ENCODE measurements at regions not wholly inside any gene's neighbourhood (a gene's known extent, or its start where the extent isn't known, plus 50 kb on each side); places are given as distances from the start of the nearest gene placed in this dataset.
"Not testable (repeated sequence)": the region's sequence is repeated elsewhere in the genome, so short reads cannot be mapped to it uniquely, and the experiment has no call there.

DNA sequence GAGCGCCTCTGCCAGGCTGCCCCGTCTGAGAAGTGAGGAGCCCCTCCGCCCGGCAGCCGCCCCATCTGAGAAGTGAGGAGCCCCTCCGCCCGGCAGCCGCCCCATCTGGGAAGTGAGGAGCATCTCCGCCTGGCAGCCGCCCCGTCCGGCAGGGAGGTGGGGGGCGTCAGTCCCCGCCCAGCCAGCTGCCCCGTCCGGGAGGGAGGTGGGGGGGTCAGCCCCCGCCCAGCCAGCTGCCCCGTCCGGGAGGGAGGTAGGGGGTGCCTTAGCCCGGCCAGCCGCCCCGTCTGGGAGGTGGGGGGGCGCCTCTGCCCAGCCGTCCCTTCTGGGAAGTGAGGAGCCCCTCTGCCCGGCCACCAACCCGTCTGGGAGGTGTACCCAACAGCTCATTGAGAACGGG, 75.4 kb upstream of the DIO2 start:
- DNase-seq, result not testable (repeated sequence)

DNA sequence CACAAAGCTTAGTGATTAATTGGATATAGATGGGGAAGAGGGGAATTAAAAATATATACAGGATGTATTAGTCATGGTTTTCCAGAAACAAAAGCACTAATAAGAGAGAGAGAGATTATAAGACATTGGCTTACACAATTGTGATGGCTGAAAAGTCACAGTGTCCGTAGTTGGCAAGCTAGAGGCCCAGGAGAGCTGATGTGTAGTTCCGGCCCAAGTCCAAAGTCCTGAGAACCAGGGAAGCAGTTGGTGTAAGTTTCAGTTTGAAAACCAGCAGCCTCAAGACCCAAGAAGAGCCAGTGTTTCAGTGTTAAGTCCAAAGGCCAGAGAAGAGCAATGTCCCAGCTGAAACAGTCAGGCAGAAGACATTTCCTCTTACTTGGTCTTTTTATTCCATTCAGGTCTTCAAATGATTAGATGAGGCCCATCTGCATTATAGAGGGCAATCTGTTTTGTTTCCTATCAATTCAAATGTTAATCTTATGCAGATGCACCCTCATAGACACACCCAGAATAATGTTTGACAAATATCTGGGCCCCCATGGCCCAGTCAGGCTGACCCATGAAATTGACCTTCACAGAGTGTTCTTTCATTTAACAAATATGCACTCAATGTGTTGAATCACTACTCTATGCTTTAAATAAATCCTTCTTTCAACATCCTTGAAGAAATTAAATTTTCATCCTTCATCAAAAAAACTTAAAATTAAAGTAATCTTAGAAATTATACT, 67.2 kb upstream of the DIO2 start:
- DNase-seq, result no peak

DNA sequence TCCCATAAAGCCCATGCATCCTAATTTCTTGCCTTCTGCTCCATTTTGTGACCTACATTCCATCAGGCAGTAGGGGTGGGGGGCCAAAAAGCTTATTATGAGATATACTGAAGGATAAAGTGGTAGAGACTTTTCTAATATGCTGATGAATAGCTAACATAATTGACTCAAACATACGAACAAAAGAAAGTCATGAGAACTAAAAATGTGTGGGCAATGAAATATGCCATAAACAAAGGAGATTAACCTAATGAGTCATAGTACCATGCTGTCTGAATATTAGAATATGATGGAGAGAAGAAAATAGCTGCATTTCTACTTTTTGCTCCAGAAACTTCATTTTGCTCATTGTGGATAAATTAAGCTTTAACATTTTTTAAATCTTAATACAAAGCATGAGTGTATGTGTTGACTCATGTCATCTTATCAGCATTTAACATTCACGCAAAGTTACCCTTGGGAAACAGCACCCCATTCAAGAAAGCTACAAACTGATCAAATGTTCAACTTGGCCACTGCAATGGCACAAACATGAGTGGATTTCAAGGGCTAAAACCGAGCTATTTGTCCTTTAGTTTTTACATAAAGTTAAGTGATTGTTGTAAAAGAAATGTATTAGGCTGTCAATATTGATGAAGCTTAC, 64.0 kb upstream of the DIO2 start:
- DNase-seq, result no peak

DNA sequence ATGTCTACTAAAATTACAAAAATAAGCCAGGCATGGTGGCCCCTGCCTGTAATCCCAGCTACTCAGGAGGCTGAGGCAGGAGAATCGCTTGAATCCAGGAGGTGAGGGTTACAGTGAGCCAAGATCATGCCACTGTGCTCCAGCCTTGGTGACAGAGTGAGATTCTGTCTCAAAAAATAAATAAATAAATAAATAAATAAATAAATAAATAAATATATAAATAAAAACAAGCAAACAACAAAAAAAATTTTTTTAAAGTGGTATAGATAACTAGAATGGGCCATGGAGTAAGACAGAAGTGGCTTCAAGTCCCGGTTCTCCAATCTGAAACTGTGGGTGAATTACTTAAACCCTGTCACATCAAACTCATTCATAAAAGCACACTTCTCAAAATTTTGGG, 63.0 kb upstream of the DIO2 start:
- DNase-seq, result not testable (repeated sequence)

DNA sequence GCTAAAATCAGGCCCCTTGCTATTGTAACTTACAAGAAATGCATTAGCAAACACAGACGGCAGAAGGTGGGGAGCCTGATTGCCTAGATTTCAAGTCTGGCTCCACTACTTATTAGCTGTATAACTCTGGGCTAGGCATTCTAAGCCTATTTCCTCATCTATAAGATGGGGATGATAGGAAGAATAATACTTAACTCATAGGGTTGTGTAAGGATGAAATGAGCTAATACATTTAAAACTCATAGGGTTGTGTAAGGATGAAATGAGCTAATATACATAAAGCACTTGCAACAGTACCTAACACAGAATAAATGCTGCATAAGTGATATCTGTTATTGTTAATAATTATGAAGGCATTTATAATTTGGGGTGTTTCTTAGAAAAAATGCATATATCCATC, 60.1 kb upstream of the DIO2 start:
- no peak for DNase-seq

DNA sequence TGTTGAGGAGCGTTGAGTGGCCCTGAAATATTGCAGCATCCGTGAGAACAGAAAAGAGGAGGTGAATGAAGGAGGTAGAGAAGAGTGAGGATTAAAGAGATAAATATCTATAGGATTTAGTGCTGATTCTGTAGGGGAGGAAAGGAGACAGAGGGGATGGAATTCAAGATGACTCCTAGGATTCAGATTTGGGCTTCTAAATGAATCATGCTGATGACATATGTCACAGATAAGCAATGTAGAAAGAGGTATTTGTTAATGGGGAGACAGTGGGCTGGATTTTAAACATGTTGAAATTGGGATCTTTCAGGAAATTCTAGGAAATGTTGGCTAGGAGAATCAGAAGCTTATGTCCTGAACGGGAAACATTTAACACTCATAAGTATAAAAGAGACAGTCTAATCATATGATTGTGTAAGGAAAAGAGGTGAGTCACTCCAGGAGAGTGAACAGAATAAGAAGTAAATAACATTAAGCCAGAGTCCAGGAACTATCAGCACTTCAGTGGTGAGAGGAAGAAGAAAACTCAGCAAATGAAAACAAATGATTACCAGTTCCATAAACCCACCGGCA, 58.1 kb upstream of the DIO2 start:
- DNase-seq, result no peak

DNA sequence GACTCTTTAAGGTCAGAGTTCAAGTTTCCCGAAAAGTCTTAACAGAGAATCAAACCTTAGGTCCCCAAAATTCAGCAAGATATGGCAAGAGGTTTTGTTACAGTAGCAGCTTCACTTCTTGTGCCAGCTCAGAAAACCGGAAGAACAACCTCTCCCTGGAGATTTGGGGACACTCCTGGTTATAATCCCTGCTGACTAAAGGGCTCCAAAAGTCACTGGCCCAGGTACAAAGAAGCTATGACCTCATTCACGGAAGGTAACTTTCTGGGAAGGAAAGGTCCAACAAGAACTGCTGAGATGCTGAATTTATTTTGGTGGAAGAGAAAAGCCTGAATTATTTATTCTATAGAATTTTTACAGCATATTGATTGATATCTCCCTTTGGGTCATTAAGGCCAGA, 55.6 kb upstream of the DIO2 start:
- no peak for DNase-seq

DNA sequence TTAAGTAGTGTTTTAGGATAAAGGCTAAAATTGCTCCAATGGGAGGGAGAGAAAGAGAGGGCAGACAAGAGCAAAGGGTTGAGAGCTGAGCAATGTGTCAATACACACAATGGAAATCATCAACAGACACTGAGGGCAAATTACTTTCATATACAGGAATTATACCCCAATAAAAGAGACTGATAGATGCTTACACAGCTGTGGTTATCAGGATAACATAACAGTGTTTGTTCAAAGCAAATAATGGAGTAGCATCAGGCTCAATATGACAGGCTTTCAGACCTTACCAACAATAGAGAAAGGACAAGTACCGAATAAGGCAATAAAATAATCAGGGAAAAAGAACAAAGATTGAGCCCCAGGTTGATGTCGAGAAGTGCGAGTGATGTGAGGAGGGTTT, 53.4 kb upstream of the DIO2 start:
- DNase-seq, result no peak

Data from T1000 (cell line).